ENCODE measurements at regions not wholly inside any gene's neighbourhood (a gene's known extent, or its start where the extent isn't known, plus 50 kb on each side); places are given as distances from the start of the nearest gene placed in this dataset.
"Not testable (repeated sequence)": the region's sequence is repeated elsewhere in the genome, so short reads cannot be mapped to it uniquely, and the experiment has no call there.

GRCh38 chr16:87100306-87101058 lies 216.7 kb downstream of the C16orf95 start:
- H3K36me3 ChIP-seq (replicated peaks) = no peaks in the 10 kb centered on the region
- DNase-seq (ENCODE audit: low spot score in 2 of 2) = no peak
- no peak overlapping the region for H3K4me3 ChIP-seq
- in situ Hi-C loops (cut with MboI; ENCODE audit: low sequenced_read_pairs) = no loop called here
- H3K4me1 ChIP-seq = peaks cover 10% of the 10 kb centered on the region
- H3K27me3 ChIP-seq (ENCODE audit: low read depth) = no peaks in the 10 kb centered on the region
- H3K9me3 ChIP-seq = no peaks in the 10 kb centered on the region

- no peak for DNase-seq (ENCODE audit: low spot score in 2 of 2)
- H3K36me3 ChIP-seq (replicated peaks) = no peaks in the 10 kb centered on the region
- peaks cover 10% of the 10 kb centered on the region for H3K4me1 ChIP-seq
- no peak overlapping the region for H3K4me3 ChIP-seq
- in situ Hi-C loops (cut with MboI; ENCODE audit: low sequenced_read_pairs) = no loop called here
- H3K9me3 ChIP-seq = no peaks in the 10 kb centered on the region
- no peaks in the 10 kb centered on the region for H3K27me3 ChIP-seq (ENCODE audit: low read depth)
These were observed 215.3 kb downstream of the C16orf95 start for GRCh38 chr16:87101903-87102302.

- no peak for DNase-seq (ENCODE audit: low spot score in 2 of 2)
- no peak overlapping the region for H3K4me3 ChIP-seq
- in situ Hi-C loops (cut with MboI; ENCODE audit: low sequenced_read_pairs) = no loop called here
- no peaks in the 10 kb centered on the region for H3K36me3 ChIP-seq (replicated peaks)
- peaks cover 11% of the 10 kb centered on the region for H3K4me1 ChIP-seq
- no peaks in the 10 kb centered on the region for H3K9me3 ChIP-seq
- no peaks in the 10 kb centered on the region for H3K27me3 ChIP-seq (ENCODE audit: low read depth)
These were observed 210.0 kb downstream of the C16orf95 start for GRCh38 chr16:87107201-87107600.

GRCh38 chr16:87108278-87108677 lies 208.9 kb downstream of the C16orf95 start:
- Histone ChIP-seq H3K9me3 (no peaks in the 10 kb centered on the region), H3K36me3 (replicated peaks) (no peaks in the 10 kb centered on the region), H3K4me3 (no peak overlapping the region), H3K4me1 (peaks cover 11% of the 10 kb centered on the region), H3K27me3 (ENCODE audit: low read depth) (no peaks in the 10 kb centered on the region)
- DNase-seq (ENCODE audit: low spot score in 2 of 2) = no peak
- in situ Hi-C loops (cut with MboI; ENCODE audit: low sequenced_read_pairs) = no loop called here

- H3K36me3 ChIP-seq (replicated peaks) = no peaks in the 10 kb centered on the region
- peaks cover 14% of the 10 kb centered on the region for H3K4me1 ChIP-seq
- H3K9me3 ChIP-seq = no peaks in the 10 kb centered on the region
- in situ Hi-C loops (cut with MboI; ENCODE audit: low sequenced_read_pairs) = no loop called here
- DNase-seq (ENCODE audit: low spot score in 2 of 2) = no peak
- no peak overlapping the region for H3K4me3 ChIP-seq
- no peaks in the 10 kb centered on the region for H3K27me3 ChIP-seq (ENCODE audit: low read depth)
These were observed 208.3 kb downstream of the C16orf95 start for GRCh38 chr16:87108941-87109340.

- H3K4me3 ChIP-seq = no peak overlapping the region
- no peaks in the 10 kb centered on the region for H3K9me3 ChIP-seq
- peaks cover 8% of the 10 kb centered on the region for H3K4me1 ChIP-seq
- H3K36me3 ChIP-seq (replicated peaks) = no peaks in the 10 kb centered on the region
- in situ Hi-C loops (cut with MboI; ENCODE audit: low sequenced_read_pairs) = no loop called here
- H3K27me3 ChIP-seq (ENCODE audit: low read depth) = no peaks in the 10 kb centered on the region
- no peak for DNase-seq (ENCODE audit: low spot score in 2 of 2)
These were observed 202.4 kb downstream of the C16orf95 start for GRCh38 chr16:87114832-87115231.

GRCh38 chr16:87115646-87116045 lies 201.5 kb downstream of the C16orf95 start:
- Histone ChIP-seq H3K27me3 (ENCODE audit: low read depth) (no peaks in the 10 kb centered on the region), H3K36me3 (replicated peaks) (no peaks in the 10 kb centered on the region)

DNA sequence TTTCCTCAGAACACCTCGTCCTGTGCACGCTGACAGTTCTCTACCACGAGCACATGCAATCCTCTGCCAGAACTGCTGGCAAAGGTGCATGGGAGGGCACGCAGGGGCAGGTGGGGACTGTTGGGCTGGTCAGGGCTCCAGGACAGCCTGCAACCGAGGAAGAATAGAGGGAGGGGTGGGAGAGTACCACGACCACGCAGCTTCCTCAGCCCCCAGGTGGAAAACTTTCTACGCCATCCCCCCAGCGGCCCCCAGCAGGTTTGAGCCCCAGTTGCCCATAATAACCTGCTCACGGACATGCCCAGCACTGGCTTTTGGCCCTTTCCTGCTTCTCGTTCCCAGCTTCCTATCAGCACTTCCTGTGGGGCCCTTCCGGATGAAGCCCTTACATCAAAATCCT lies 199.3 kb downstream of the C16orf95 start:
- no peak for DNase-seq (ENCODE audit: low spot score in 2 of 2)
- in situ Hi-C loops (cut with MboI; ENCODE audit: low sequenced_read_pairs) = no loop called here
- Histone ChIP-seq H3K27me3 (ENCODE audit: low read depth) (no peaks in the 10 kb centered on the region), H3K4me3 (no peak overlapping the region), H3K9me3 (no peaks in the 10 kb centered on the region), H3K4me1 (0 out of 2 replicates have a peak, but pooled peaks cover 2% of the 10 kb centered on the region), H3K36me3 (replicated peaks) (no peaks in the 10 kb centered on the region)

More at GRCh38 chr16:87115646-87116045, 201.5 kb downstream of the C16orf95 start:
- 0 out of 2 replicates have a peak, but pooled peaks cover 2% of the 10 kb centered on the region for H3K4me1 ChIP-seq
- no peak overlapping the region for H3K4me3 ChIP-seq
- in situ Hi-C loops (cut with MboI; ENCODE audit: low sequenced_read_pairs) = no loop called here
- no peaks in the 10 kb centered on the region for H3K9me3 ChIP-seq
- DNase-seq (ENCODE audit: low spot score in 2 of 2) = no peak

DNA sequence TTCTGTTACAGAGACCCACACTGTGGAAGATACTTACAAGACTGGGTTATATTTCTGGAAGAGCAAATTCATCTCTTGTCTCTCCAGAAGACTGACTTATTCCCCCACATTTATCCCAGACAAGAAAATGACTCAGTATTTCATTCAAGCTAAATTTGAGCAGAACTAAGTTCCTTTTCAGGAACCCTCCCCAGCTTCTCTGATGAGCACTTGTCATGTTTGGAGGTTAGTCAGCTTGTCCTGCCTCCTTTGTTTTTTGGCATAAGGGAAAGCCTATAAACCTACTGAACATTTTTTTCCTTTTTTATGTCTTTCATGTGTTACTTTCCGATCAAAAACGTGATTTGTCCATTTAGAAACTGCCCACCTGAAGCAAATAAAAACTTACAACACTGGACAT lies 198.0 kb downstream of the C16orf95 start:
- H3K9me3 ChIP-seq = no peaks in the 10 kb centered on the region
- no peaks in the 10 kb centered on the region for H3K27me3 ChIP-seq (ENCODE audit: low read depth)
- in situ Hi-C loops (cut with MboI; ENCODE audit: low sequenced_read_pairs) = no loop called here

GRCh38 chr16:87119748-87120147 lies 197.4 kb downstream of the C16orf95 start:
- no peaks in the 10 kb centered on the region for H3K4me1 ChIP-seq
- no peaks in the 10 kb centered on the region for H3K36me3 ChIP-seq (replicated peaks)
- in situ Hi-C loops (cut with MboI; ENCODE audit: low sequenced_read_pairs) = no loop called here
- DNase-seq (ENCODE audit: low spot score in 2 of 2) = no peak
- H3K9me3 ChIP-seq = no peaks in the 10 kb centered on the region
- H3K4me3 ChIP-seq = no peak overlapping the region
- H3K27me3 ChIP-seq (ENCODE audit: low read depth) = no peaks in the 10 kb centered on the region

More for the DNA sequence above, 198.0 kb downstream of the C16orf95 start:
- Histone ChIP-seq H3K4me3 (no peak overlapping the region), H3K36me3 (replicated peaks) (no peaks in the 10 kb centered on the region), H3K4me1 (no peaks in the 10 kb centered on the region)
- DNase-seq (ENCODE audit: low spot score in 2 of 2) = no peak

GRCh38 chr16:87121816-87122215 lies 195.4 kb downstream of the C16orf95 start:
- H3K4me3 ChIP-seq = no peak overlapping the region
- in situ Hi-C loops (cut with MboI; ENCODE audit: low sequenced_read_pairs) = no loop called here

DNA sequence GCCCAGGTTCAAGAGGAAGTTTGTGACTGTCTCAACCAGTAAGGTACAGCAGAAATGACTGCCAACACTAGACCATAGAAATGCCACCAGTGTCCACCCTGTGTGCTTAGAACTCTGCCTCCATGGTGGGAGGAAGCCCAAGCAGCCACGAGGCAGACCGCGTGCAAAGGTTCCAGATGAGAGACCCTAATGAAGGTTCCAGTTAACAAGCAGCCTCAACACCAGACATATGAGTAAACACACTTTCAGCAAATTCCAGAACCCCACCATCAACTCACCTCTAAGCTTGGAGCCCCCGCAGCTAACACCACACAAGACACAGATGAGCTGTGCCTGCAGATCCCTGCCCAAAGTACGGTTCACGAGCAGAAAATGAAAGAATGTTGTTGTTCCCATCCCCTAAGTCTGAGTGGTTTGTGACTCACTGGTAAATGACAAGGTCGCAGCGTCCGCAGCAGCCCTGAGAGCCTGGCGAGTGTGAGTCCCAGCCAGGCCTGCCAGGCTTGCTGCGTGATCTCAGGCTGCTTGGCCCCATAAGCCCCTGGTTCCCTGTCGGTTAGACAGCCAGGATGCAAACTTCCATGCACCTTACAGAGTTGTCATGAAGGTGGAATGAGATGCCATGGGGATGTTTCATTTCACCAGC lies 193.7 kb downstream of the C16orf95 start:
- H3K4me1 ChIP-seq = no peaks in the 10 kb centered on the region
- no peak overlapping the region for H3K4me3 ChIP-seq
- in situ Hi-C loops (cut with MboI; ENCODE audit: low sequenced_read_pairs) = no loop called here
- no peak for DNase-seq (ENCODE audit: low spot score in 2 of 2)
- no peaks in the 10 kb centered on the region for H3K27me3 ChIP-seq (ENCODE audit: low read depth)
- H3K36me3 ChIP-seq (replicated peaks) = no peaks in the 10 kb centered on the region
- H3K9me3 ChIP-seq = no peaks in the 10 kb centered on the region

More at GRCh38 chr16:87121816-87122215, 195.4 kb downstream of the C16orf95 start:
- no peaks in the 10 kb centered on the region for H3K36me3 ChIP-seq (replicated peaks)
- no peaks in the 10 kb centered on the region for H3K27me3 ChIP-seq (ENCODE audit: low read depth)
- no peaks in the 10 kb centered on the region for H3K9me3 ChIP-seq
- no peak for DNase-seq (ENCODE audit: low spot score in 2 of 2)
- no peaks in the 10 kb centered on the region for H3K4me1 ChIP-seq

DNA sequence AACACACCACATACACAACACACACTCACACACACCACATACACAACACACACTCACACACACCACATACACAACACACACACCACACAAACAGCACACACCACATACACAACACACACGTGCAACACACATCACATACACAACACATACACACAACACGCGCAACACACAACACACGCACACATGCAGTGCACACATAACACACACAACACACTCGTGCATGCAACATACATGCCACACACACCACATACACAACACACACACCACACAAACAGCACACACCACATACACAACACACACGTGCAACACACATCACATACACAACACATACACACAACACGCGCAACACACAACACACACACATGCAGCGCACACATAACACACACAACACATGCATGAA lies 192.8 kb downstream of the C16orf95 start:
- H3K4me3 ChIP-seq; H3K36me3 ChIP-seq (replicated peaks); DNase-seq (ENCODE audit: low spot score in 2 of 2); H3K27me3 ChIP-seq (ENCODE audit: low read depth); H3K9me3 ChIP-seq; in situ Hi-C loops (cut with MboI; ENCODE audit: low sequenced_read_pairs); H3K4me1 ChIP-seq: not testable (repeated sequence)
